Colonic mucosa (tissue), 4 donors: ENCODE measurements at regions not wholly inside any gene's neighbourhood (a gene's known extent, or its start where the extent isn't known, plus 50 kb on each side); places are given as distances from the start of the nearest gene placed in this dataset.
A peak's percentile ranks its signal among the peaks of the same experiment; 100 is the strongest.

Source experiments
- DNase-seq: peaks from one replicate; pipeline ENCODE4 v3.0.0-alpha.2; 2020
- H3K27ac ChIP-seq: fragments of 200-600 bp; one replicate; pipeline ENCODE4 v1.8.0; 2021
- H3K27me3 ChIP-seq: fragments of 200-600 bp; one replicate; pipeline ENCODE4 v1.8.0; 2021
- H3K36me3 ChIP-seq: fragments of 200-600 bp; one replicate; pipeline ENCODE4 v1.8.0; 2021
- H3K4me1 ChIP-seq: fragments of 200-600 bp; one replicate; pipeline ENCODE4 v1.8.0; 2021; ENCODE audit warnings: mild to moderate bottlenecking
- H3K4me3 ChIP-seq: fragments of 200-600 bp; one replicate; pipeline ENCODE4 v1.8.0; 2021
- H3K9ac ChIP-seq, 2 donors: one replicate each; pipeline ENCODE4 v1.7.0; 2013; ENCODE audit warnings: control low read depth in 2 of 2, low read depth in 2 of 2, low read length in 2 of 2
- H3K9me3 ChIP-seq: fragments of 200-600 bp; one replicate; pipeline ENCODE4 v1.8.0; 2021
- intact Hi-C: fragments of 100-400 bp; cut with DNase I; formaldehyde crosslinking; loops from one replicate; pipeline ENCODE4 v1.14.1; 2022
- TF ChIP-seq, protein P1 (sequence below): fragments of 200-600 bp; IDR thresholded peaks from one replicate; pipeline ENCODE4 v1.8.0; 2022; ENCODE audit warnings: antibody characterized with exemption, mild to moderate bottlenecking
- donor health status: healthy.
- donor health status: DM: no; HTN: no; CAD: no.
- donor health status: DM: no; HTN: no; CAD: no.

DNA sequence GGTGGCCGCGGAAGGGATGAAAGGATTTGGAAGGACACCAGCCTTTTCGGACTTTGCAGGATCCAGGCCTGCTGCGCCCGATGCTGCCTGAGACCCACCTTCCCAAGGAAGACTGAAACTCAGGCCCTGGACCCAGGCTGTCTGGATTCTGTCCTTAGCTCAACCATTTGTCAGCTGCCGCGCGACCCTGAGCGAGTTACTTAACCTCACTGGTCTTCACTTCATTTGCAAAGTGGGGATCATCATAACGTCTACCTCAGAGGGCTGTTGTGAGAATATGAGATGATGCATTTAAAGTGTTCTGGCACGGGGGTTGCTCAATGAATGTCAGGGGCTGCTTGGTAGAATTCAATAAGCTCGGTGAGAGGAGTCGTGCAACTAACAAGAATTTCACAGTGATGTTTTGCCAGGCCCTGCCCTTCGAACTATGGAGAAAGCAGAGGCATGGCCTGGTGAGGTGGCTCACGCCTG, 104.2 kb upstream of the PRDM1 start:
- Histone ChIP-seq H3K36me3 (no peaks in the 10 kb centered on the region), H3K9me3 (no peaks in the 10 kb centered on the region), H3K4me3 (no peak overlapping the region), H3K9ac (no peak overlapping the region), H3K27ac (no peak overlapping the region), H3K27me3 (no peaks in the 10 kb centered on the region), H3K4me1 (no peaks in the 10 kb centered on the region)
- TF ChIP-seq, protein P1, sequence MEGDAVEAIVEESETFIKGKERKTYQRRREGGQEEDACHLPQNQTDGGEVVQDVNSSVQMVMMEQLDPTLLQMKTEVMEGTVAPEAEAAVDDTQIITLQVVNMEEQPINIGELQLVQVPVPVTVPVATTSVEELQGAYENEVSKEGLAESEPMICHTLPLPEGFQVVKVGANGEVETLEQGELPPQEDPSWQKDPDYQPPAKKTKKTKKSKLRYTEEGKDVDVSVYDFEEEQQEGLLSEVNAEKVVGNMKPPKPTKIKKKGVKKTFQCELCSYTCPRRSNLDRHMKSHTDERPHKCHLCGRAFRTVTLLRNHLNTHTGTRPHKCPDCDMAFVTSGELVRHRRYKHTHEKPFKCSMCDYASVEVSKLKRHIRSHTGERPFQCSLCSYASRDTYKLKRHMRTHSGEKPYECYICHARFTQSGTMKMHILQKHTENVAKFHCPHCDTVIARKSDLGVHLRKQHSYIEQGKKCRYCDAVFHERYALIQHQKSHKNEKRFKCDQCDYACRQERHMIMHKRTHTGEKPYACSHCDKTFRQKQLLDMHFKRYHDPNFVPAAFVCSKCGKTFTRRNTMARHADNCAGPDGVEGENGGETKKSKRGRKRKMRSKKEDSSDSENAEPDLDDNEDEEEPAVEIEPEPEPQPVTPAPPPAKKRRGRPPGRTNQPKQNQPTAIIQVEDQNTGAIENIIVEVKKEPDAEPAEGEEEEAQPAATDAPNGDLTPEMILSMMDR, result no peak
- no peak for DNase-seq
- intact Hi-C loops, result loop anchor here (5.0 kb wide), 1 partner anchor 245 kb away; no protein-coding TSS in a partner anchor

- peak; percentile 34 for DNase-seq
- TF ChIP-seq, protein P1, result no peak
- intact Hi-C loops, result loop anchor here (5.0 kb wide), 1 partner anchor 244 kb away; no protein-coding TSS in a partner anchor
- Histone ChIP-seq H3K27me3 (no peaks in the 10 kb centered on the region), H3K9me3 (no peaks in the 10 kb centered on the region), H3K4me1 (no peaks in the 10 kb centered on the region), H3K4me3 (peak overlapping the region; percentile 23), H3K36me3 (no peaks in the 10 kb centered on the region), H3K9ac (peak overlapping the region in 1 of 2 donors; percentile 51), H3K27ac (no peak overlapping the region)
These were observed 104.9 kb upstream of the PRDM1 start for GRCh38 chr6:105981002-105981887.

- Histone ChIP-seq H3K36me3 (no peaks in the 10 kb centered on the region), H3K4me1 (no peaks in the 10 kb centered on the region), H3K27me3 (no peaks in the 10 kb centered on the region), H3K9me3 (no peaks in the 10 kb centered on the region), H3K27ac (no peak overlapping the region), H3K4me3 (no peak overlapping the region), H3K9ac (no peak overlapping the region)
- TF ChIP-seq, protein P1, result no peak
- DNase-seq, result no peak
- intact Hi-C loops, result no loop called here
These were observed 107.2 kb upstream of the PRDM1 start for GRCh38 chr6:105978974-105979373.

DNA sequence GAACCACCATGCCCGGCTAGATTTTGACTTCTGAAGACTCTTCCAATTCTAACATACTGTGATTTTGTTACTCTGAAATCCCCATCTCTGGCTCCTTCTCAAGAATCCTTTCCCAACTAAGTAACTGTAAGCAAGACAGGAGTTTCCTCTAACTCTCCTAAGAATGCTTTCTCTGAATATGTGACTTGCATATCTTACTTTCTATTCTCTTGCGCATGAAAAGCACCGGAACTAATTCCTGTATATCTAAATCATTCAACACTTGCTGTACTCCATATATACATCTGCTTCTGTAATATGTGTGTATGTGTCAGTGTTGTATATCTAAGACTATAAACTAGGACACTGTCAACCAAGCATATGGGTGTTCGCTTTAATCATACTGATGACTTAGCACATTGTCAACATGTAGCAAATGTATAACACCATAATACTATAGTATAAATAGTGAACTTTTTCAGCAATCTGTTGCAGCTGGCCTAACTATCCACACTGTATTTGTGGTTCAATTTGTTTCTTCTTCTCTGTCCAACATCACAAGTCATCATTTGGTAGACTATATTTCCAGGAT, 108.1 kb upstream of the PRDM1 start:
- H3K27me3 ChIP-seq, result no peaks in the 10 kb centered on the region
- H3K4me1 ChIP-seq, result no peaks in the 10 kb centered on the region
- no peak overlapping the region for H3K9ac ChIP-seq
- intact Hi-C loops, result no loop called here
- H3K4me3 ChIP-seq, result no peak overlapping the region
- H3K9me3 ChIP-seq, result no peaks in the 10 kb centered on the region
- no peak for DNase-seq
- TF ChIP-seq, protein P1, result no peak
- no peak overlapping the region for H3K27ac ChIP-seq
- H3K36me3 ChIP-seq, result no peaks in the 10 kb centered on the region

DNA sequence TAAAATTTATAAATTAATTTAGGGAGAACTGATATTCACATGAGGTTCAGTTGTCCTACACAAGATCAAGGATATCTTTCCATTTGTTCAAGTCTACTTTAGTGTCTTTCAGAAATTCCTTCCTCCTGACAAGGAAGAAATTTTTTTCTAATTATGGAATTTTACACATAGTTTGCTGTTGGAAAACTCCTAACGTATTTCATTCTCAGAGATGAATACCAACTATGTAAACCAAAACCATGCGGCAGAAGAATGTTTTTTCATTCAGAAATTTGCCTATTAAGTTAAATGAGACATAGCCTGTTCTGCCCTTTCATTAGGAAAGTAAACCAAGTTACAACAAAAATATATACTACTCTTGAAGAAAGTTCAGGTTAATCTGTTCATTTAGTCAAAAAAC, 111.2 kb upstream of the PRDM1 start:
- no peaks in the 10 kb centered on the region for H3K4me1 ChIP-seq
- DNase-seq, result no peak
- no peak overlapping the region for H3K27ac ChIP-seq
- intact Hi-C loops, result no loop called here
- no peak overlapping the region for H3K9ac ChIP-seq
- no peaks in the 10 kb centered on the region for H3K36me3 ChIP-seq
- TF ChIP-seq, protein P1, result no peak
- H3K4me3 ChIP-seq, result no peak overlapping the region
- no peaks in the 10 kb centered on the region for H3K9me3 ChIP-seq
- no peaks in the 10 kb centered on the region for H3K27me3 ChIP-seq
